ENCODE measurements at regions not wholly inside any gene's neighbourhood (a gene's known extent, or its start where the extent isn't known, plus 50 kb on each side); places are given as distances from the start of the nearest gene placed in this dataset.

- no peak overlapping the region for H3K4me3 Mint-ChIP-seq
- no peaks in the 10 kb centered on the region; the same call in 1 of the 2 replicates for H3K4me1 ChIP-seq (ENCODE audit: insufficient read depth, low read length)
- H3K79me2 ChIP-seq (ENCODE audit: insufficient read depth, low read length) = no peaks in the 10 kb centered on the region
- TF ChIP-seq, protein P1, sequence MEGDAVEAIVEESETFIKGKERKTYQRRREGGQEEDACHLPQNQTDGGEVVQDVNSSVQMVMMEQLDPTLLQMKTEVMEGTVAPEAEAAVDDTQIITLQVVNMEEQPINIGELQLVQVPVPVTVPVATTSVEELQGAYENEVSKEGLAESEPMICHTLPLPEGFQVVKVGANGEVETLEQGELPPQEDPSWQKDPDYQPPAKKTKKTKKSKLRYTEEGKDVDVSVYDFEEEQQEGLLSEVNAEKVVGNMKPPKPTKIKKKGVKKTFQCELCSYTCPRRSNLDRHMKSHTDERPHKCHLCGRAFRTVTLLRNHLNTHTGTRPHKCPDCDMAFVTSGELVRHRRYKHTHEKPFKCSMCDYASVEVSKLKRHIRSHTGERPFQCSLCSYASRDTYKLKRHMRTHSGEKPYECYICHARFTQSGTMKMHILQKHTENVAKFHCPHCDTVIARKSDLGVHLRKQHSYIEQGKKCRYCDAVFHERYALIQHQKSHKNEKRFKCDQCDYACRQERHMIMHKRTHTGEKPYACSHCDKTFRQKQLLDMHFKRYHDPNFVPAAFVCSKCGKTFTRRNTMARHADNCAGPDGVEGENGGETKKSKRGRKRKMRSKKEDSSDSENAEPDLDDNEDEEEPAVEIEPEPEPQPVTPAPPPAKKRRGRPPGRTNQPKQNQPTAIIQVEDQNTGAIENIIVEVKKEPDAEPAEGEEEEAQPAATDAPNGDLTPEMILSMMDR (conservative IDR thresholded peaks at IDR 0.05) = peak; percentile 66
- H2BK15ac ChIP-seq (ENCODE audit: low read depth, low read length) = no peak overlapping the region
- no peaks in the 10 kb centered on the region for H3K9me3 ChIP-seq (ENCODE audit: control insufficient read depth, low read depth, low read length)
- no peak overlapping the region for H3K9ac ChIP-seq (ENCODE audit: extremely low read depth, insufficient read length, low read length)
- H4K91ac ChIP-seq (ENCODE audit: insufficient read length, low read depth, low read length) = no peak overlapping the region
- H3K79me1 ChIP-seq (ENCODE audit: insufficient read depth, low read depth, low read length, poor library complexity, severe bottlenecking) = no peaks in the 10 kb centered on the region
- H2BK12ac ChIP-seq (ENCODE audit: insufficient read length, low read depth, low read length) = no peak overlapping the region
- no peaks in the 10 kb centered on the region for H3K27me3 ChIP-seq (ENCODE audit: insufficient read depth, low read length)
- no peak overlapping the region for H3K56ac ChIP-seq (ENCODE audit: insufficient read length, low read depth, low read length)
- H3K27ac Mint-ChIP-seq = no peak overlapping the region
- no peak overlapping the region for H3K23ac ChIP-seq (ENCODE audit: insufficient read length, low read depth, low read length)
- no CpG with 5 or more reads among the region's 4 CpGs for WGBS (ENCODE audit: extremely low coverage, insufficient read length, low lambda C conversion rate)
- no peak overlapping the region for H3K4me2 ChIP-seq (ENCODE audit: insufficient read depth, insufficient read length, low read length)
- H2BK20ac ChIP-seq (ENCODE audit: low read depth, low read length, poor library complexity, severe bottlenecking) = no peak overlapping the region
- H4K5ac ChIP-seq (ENCODE audit: insufficient read length, low read depth, low read length) = no peak overlapping the region
- no peak overlapping the region for H3K27ac ChIP-seq (ENCODE audit: insufficient read length, low read depth, low read length)
- no peak overlapping the region for H3K14ac ChIP-seq (ENCODE audit: insufficient read depth, low read length)
- H2AFZ ChIP-seq (ENCODE audit: low read length) = no peak overlapping the region
- peaks cover 0 to 2% of the 10 kb centered on the region in 2 experiments; a peak in 1 of 5 replicates for H3K9me3 Mint-ChIP-seq
- no peak overlapping the region for H2AK5ac ChIP-seq (ENCODE audit: insufficient read length, low read length)
- no peaks in the 10 kb centered on the region for H3K27me3 Mint-ChIP-seq (ENCODE audit: low read depth)
- no peaks in the 10 kb centered on the region for H4K20me1 ChIP-seq (ENCODE audit: control insufficient read depth, insufficient read depth, insufficient read length)
- H2BK120ac ChIP-seq (ENCODE audit: low read depth, low read length, poor library complexity, severe bottlenecking) = no peak overlapping the region
- no peak overlapping the region for H3K18ac ChIP-seq (ENCODE audit: insufficient read length, low read depth, low read length)
- H3K23me2 ChIP-seq (ENCODE audit: insufficient read length, low read depth, low read length, poor library complexity, severe bottlenecking) = no peaks in the 10 kb centered on the region
- H3K36me3 Mint-ChIP-seq (ENCODE audit: insufficient read depth in 1 of 3, low read depth in 3 of 3) = no peaks in the 10 kb centered on the region; a peak in 1 of 7 replicates
- no peak overlapping the region for H3K4ac ChIP-seq (ENCODE audit: low read depth, low read length)
- no peak overlapping the region for H4K8ac ChIP-seq (replicated peaks; ENCODE audit: insufficient read length, low read depth, low read length)
- H2BK5ac ChIP-seq (ENCODE audit: insufficient read length, low read length) = no peak overlapping the region
- H3K4me1 Mint-ChIP-seq = peaks cover 7 to 8% of the 10 kb centered on the region in 2 experiments; a peak in 3 of 4 replicates
- no peak overlapping the region for H3T11ph ChIP-seq (ENCODE audit: low read length)
- DNase-seq = peak; percentile 26
Measured at GRCh38 chr4:59094505-59094904, 1984.3 kb upstream of the IGFBP7 start.

Measured in H9 (cell line).